ENCODE measurements at regions not wholly inside any gene's neighbourhood (a gene's known extent, or its start where the extent isn't known, plus 50 kb on each side); places are given as distances from the start of the nearest gene placed in this dataset.

DNA sequence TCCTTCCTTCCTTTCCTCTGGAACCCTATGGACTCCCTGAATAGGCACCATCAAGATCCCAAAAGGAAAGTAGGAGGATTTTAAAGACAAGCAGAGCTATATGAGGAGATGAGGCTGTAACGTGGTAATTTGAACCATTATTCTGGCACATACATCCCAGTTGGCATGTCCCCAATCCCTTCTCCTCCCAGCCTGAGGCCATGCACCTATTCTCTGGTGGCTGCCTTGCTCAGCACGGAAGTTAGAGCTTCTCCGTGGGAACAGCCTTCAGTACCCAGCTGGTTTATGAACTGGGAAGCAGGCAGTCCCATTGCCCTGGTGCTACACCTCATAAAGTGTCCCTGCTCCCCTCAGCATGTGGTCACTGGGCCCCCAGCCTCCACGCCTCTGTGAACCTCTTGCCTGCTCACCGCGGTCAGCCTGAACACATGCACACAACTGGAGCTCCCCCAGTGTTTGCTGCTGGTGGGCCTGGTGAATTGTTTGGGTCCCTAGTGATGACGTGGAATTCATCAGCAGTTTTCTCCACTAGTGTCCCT is 139.9 kb upstream of the PLET1 start:
- TF ChIP-seq, protein P1, sequence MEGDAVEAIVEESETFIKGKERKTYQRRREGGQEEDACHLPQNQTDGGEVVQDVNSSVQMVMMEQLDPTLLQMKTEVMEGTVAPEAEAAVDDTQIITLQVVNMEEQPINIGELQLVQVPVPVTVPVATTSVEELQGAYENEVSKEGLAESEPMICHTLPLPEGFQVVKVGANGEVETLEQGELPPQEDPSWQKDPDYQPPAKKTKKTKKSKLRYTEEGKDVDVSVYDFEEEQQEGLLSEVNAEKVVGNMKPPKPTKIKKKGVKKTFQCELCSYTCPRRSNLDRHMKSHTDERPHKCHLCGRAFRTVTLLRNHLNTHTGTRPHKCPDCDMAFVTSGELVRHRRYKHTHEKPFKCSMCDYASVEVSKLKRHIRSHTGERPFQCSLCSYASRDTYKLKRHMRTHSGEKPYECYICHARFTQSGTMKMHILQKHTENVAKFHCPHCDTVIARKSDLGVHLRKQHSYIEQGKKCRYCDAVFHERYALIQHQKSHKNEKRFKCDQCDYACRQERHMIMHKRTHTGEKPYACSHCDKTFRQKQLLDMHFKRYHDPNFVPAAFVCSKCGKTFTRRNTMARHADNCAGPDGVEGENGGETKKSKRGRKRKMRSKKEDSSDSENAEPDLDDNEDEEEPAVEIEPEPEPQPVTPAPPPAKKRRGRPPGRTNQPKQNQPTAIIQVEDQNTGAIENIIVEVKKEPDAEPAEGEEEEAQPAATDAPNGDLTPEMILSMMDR (IDR thresholded peaks at IDR 0.05): no peak
- TF ChIP-seq POLR2A (IDR thresholded peaks at IDR 0.05): no peak
